ENCODE measurements at regions not wholly inside any gene's neighbourhood (a gene's known extent, or its start where the extent isn't known, plus 50 kb on each side); places are given as distances from the start of the nearest gene placed in this dataset.

- no peak for TF ChIP-seq CTCF (optimal IDR thresholded peaks at IDR 0.05 in 1 of 3, IDR thresholded peaks at IDR 0.05 in 1 of 3, conservative IDR thresholded peaks at IDR 0.05 in 1 of 3; ENCODE audit: extremely low read depth in 1 of 3, insufficient read depth in 2 of 3, low read length in 3 of 3)
- no peak for TF ChIP-seq EZH2 (IDR thresholded peaks at IDR 0.05; ENCODE audit: low read length)
Observed at GRCh38 chr6:92281571-92282076, 1137.7 kb downstream of the EPHA7 start.

All from keratinocyte (primary cell).